SU-DHL-6 (cell line): ENCODE measurements at regions not wholly inside any gene's neighbourhood (a gene's known extent, or its start where the extent isn't known, plus 50 kb on each side); places are given as distances from the start of the nearest gene placed in this dataset.

Source experiments
- H2AFZ ChIP-seq: fragments of 200-600 bp; sonication (generic); 2 replicates; pipeline ENCODE4 v1.6.1; 2014; ENCODE audit warnings: low read depth, mild to moderate bottlenecking, moderate library complexity, mixed read lengths, antibody characterized with exemption, low read length; ENCODE audit not compliant: severe bottlenecking
- H3F3A ChIP-seq: fragments of 200-600 bp; shearing (Covaris generic); 2 replicates; pipeline ENCODE4 v1.6.0; 2016; ENCODE audit warnings: antibody characterized with exemption, mild to moderate bottlenecking; ENCODE audit not compliant: insufficient read depth
- H3K27ac ChIP-seq: fragments of 200-600 bp; sonication (generic); 2 replicates; pipeline ENCODE4 v1.5.1; 2016; ENCODE audit warnings: low read depth, mild to moderate bottlenecking, low read length, moderate library complexity, mixed read lengths
- H3K27me3 ChIP-seq: fragments of 200-600 bp; sonication (generic), shearing (Covaris generic); 2 replicates; pipeline ENCODE4 v1.6.0; 2014; ENCODE audit warnings: mild to moderate bottlenecking, low read length
- H3K36me3 ChIP-seq: fragments of 200-600 bp; sonication (generic); 2 replicates; pipeline ENCODE4 v1.6.1; 2014; ENCODE audit warnings: mild to moderate bottlenecking, low read length, mixed read lengths
- H3K4me2 ChIP-seq: fragments of 300-600, 200-600 bp; shearing (Covaris generic), sonication (generic); 2 replicates; pipeline ENCODE4 v1.6.0; 2014; ENCODE audit warnings: low read length, low read depth, mild to moderate bottlenecking; ENCODE audit not compliant: poor library complexity, severe bottlenecking
- H3K4me3 ChIP-seq: fragments of 200-600 bp; sonication (generic); 2 replicates; pipeline ENCODE4 v1.5.1; 2014; ENCODE audit warnings: antibody characterized with exemption, low read length, mild to moderate bottlenecking, mixed read lengths; ENCODE audit not compliant: insufficient read depth, poor library complexity, severe bottlenecking
- H3K79me2 ChIP-seq: fragments of 200-600 bp; sonication (generic); 2 replicates; pipeline ENCODE4 v1.6.1; 2014; ENCODE audit warnings: mild to moderate bottlenecking, low read length, moderate library complexity; ENCODE audit not compliant: insufficient read depth
- H3K9ac ChIP-seq: fragments of 200-600 bp; sonication (generic); 2 replicates; pipeline ENCODE4 v1.7.0; 2014; ENCODE audit warnings: mild to moderate bottlenecking, low read length
- H3K9me2 ChIP-seq: fragments of 200-600 bp; sonication (generic); replicated peaks from 2 replicates; pipeline ENCODE4 v1.6.1; 2014; ENCODE audit warnings: low read length; ENCODE audit not compliant: insufficient read depth
- H3K9me3 ChIP-seq: fragments of 200-600 bp; sonication (generic); 2 replicates; pipeline ENCODE4 v1.6.1; 2014; ENCODE audit warnings: low read length, mixed read lengths; ENCODE audit not compliant: insufficient read depth
- H4K20me1 ChIP-seq: fragments of 200-600 bp; sonication (generic); 2 replicates; pipeline ENCODE4 v1.6.1; 2014; ENCODE audit warnings: low read depth, mild to moderate bottlenecking, antibody characterized with exemption, low read length, moderate library complexity, mixed read lengths
- EZH2phosphoT487 ChIP-seq: fragments of 200-600 bp; sonication (generic), shearing (Covaris generic); conservative IDR thresholded peaks from 2 replicates; pipeline ENCODE4 v1.6.1; 2018; ENCODE audit warnings: mild to moderate bottlenecking, antibody characterized with exemption, low read length, moderate library complexity, mixed read lengths
- TF ChIP-seq, protein P1 (sequence below): fragments of 200-600 bp; sonication (generic); IDR thresholded peaks from one replicate; pipeline ENCODE4 v1.5.1; 2017; ENCODE audit warnings: antibody characterized with exemption, mild to moderate bottlenecking, low read length, moderate library complexity; ENCODE audit not compliant: insufficient read depth, poor library complexity, severe bottlenecking

DNA sequence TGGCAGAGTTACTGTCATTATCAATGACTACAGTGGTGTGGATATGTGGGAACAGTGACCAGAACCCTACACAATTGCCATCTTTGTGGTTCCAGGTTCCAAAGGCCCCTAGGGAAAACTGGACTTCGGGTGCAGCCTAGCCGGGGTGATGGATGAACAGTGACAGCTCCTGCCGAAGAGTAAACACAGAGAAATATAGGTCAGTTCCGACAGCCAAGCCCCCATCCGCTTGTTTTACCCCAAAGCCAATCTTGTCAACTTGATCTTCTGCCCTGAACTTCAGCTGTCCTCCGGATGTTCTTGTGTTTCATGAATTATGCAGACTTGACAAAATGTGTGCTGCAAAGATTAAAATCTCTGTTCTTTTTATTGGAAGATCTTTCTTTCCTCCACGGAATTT is 200.4 kb upstream of the SRRM4 start:
- Histone ChIP-seq H3K9me3 (no peaks in the 10 kb centered on the region), H2AFZ (no peak overlapping the region), H4K20me1 (no peaks in the 10 kb centered on the region), H3K79me2 (no peaks in the 10 kb centered on the region), H3K9me2 (no peaks in the 10 kb centered on the region), H3K4me2 (no peak overlapping the region), H3K27me3 (no peaks in the 10 kb centered on the region), H3K36me3 (no peaks in the 10 kb centered on the region), H3K9ac (no peak overlapping the region), H3K4me3 (no peak overlapping the region), H3F3A (no peaks in the 10 kb centered on the region), H3K27ac (no peak overlapping the region)
- TF ChIP-seq, protein P1, sequence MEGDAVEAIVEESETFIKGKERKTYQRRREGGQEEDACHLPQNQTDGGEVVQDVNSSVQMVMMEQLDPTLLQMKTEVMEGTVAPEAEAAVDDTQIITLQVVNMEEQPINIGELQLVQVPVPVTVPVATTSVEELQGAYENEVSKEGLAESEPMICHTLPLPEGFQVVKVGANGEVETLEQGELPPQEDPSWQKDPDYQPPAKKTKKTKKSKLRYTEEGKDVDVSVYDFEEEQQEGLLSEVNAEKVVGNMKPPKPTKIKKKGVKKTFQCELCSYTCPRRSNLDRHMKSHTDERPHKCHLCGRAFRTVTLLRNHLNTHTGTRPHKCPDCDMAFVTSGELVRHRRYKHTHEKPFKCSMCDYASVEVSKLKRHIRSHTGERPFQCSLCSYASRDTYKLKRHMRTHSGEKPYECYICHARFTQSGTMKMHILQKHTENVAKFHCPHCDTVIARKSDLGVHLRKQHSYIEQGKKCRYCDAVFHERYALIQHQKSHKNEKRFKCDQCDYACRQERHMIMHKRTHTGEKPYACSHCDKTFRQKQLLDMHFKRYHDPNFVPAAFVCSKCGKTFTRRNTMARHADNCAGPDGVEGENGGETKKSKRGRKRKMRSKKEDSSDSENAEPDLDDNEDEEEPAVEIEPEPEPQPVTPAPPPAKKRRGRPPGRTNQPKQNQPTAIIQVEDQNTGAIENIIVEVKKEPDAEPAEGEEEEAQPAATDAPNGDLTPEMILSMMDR = no peak
- TF ChIP-seq EZH2phosphoT487 = no peak

DNA sequence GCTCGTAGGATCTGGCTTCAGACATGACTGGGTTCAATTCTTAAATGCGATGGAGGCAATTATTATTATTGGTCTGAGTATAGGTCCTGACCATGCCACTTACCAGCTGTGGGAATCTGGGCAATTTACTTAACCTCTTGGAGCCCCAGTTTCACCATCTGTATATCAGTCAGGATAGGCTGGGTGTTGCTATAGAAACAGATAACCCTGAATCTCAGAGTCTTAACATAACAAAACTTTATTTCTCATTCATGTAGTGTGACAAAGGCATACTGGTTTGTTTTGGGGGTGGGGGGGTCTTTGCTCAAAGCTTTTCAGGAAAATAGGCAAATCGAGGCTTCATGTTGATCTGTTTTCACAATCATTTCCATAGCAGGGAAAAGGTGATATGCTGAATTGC is 199.6 kb upstream of the SRRM4 start:
- Histone ChIP-seq H3K9ac (no peak overlapping the region), H3K27me3 (no peaks in the 10 kb centered on the region), H2AFZ (no peak overlapping the region), H3K9me2 (no peaks in the 10 kb centered on the region), H3F3A (no peaks in the 10 kb centered on the region), H3K4me2 (no peak overlapping the region), H3K27ac (no peak overlapping the region), H4K20me1 (no peaks in the 10 kb centered on the region), H3K36me3 (no peaks in the 10 kb centered on the region), H3K9me3 (no peaks in the 10 kb centered on the region), H3K79me2 (no peaks in the 10 kb centered on the region), H3K4me3 (no peak overlapping the region)
- no peak for TF ChIP-seq EZH2phosphoT487
- TF ChIP-seq, protein P1 = no peak

DNA sequence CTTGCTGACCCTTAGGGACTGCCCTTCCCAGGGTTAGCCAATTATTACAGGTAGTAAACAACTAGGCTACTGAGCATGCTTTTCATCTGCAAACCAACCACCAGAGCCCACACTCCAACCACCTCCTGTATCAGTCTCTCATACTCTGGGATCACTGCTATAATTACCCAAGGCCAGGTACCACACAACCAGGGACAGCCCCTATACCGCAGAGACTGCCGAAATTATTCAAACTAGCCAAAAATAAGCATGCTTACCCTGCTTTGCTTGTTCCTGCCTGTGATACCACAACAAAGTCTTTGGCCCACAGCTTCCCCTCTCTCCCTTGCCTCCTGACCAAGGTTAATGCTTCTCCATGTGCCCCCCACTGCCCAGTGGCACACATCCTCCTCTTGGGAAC is 197.6 kb upstream of the SRRM4 start:
- no peaks in the 10 kb centered on the region for H3K9me3 ChIP-seq
- no peaks in the 10 kb centered on the region for H3K36me3 ChIP-seq
- H2AFZ ChIP-seq = no peak overlapping the region
- H3K4me3 ChIP-seq = no peak overlapping the region
- H3K27ac ChIP-seq = no peak overlapping the region
- H3K9me2 ChIP-seq = no peaks in the 10 kb centered on the region
- H3F3A ChIP-seq = no peaks in the 10 kb centered on the region
- H4K20me1 ChIP-seq = no peaks in the 10 kb centered on the region
- TF ChIP-seq, protein P1 = no peak
- TF ChIP-seq EZH2phosphoT487 = no peak
- no peaks in the 10 kb centered on the region for H3K79me2 ChIP-seq
- H3K27me3 ChIP-seq = no peaks in the 10 kb centered on the region
- no peak overlapping the region for H3K4me2 ChIP-seq
- H3K9ac ChIP-seq = no peak overlapping the region

GRCh38 chr12:118790578-118790977 is 190.8 kb upstream of the SRRM4 start:
- Histone ChIP-seq H3K9me3 (no peaks in the 10 kb centered on the region), H3K36me3 (no peaks in the 10 kb centered on the region), H3F3A (no peaks in the 10 kb centered on the region), H4K20me1 (no peaks in the 10 kb centered on the region), H3K4me3 (no peak overlapping the region), H3K27me3 (no peaks in the 10 kb centered on the region), H3K27ac (no peak overlapping the region), H3K9me2 (no peaks in the 10 kb centered on the region), H3K4me2 (no peak overlapping the region), H3K79me2 (no peaks in the 10 kb centered on the region), H3K9ac (no peak overlapping the region), H2AFZ (no peak overlapping the region)
- TF ChIP-seq, protein P1 = no peak
- no peak for TF ChIP-seq EZH2phosphoT487
